CD4-positive, CD25-positive, alpha-beta regulatory T cell (primary cell): ENCODE measurements at regions not wholly inside any gene's neighbourhood (a gene's known extent, or its start where the extent isn't known, plus 50 kb on each side); places are given as distances from the start of the nearest gene placed in this dataset.
A peak's percentile ranks its signal among the peaks of the same experiment; 100 is the strongest.

Experiments
- ATAC-seq, 2 donors: fragments of 150-1000 bp; cut with Tn5 transposase; one replicate each; pipeline ENCODE4 v1.10.0; 2021; ENCODE audit warnings: low read depth in 2 of 2, moderate number of reproducible peaks in 2 of 2, moderate library complexity in 1 of 2
- DNase-seq, 3 donors: peaks; one replicate each; pipeline versions ENCODE4 v3.0.0 to v3.0.0-alpha.2; 2012 to 2022; ENCODE audit warnings: mixed read lengths in 1 of 3
- H3K27ac ChIP-seq: one replicate; pipeline ENCODE4 v1.7.0; 2013; ENCODE audit warnings: mild to moderate bottlenecking, low read length; ENCODE audit not compliant: insufficient read depth, poor library complexity, severe bottlenecking
- H3K27me3 ChIP-seq: one replicate; pipeline ENCODE4 v1.7.0; 2013; ENCODE audit warnings: low read length; ENCODE audit not compliant: control insufficient read depth, insufficient read depth
- H3K36me3 ChIP-seq: one replicate; pipeline ENCODE4 v1.7.0; 2013; ENCODE audit warnings: mild to moderate bottlenecking, low read length, moderate library complexity; ENCODE audit not compliant: control insufficient read depth, insufficient read depth
- H3K4me1 ChIP-seq: 2 replicates; pipeline ENCODE4 v1.7.0; 2013; ENCODE audit warnings: mild to moderate bottlenecking, low read length; ENCODE audit not compliant: insufficient read depth, control insufficient read depth, poor library complexity, severe bottlenecking
- H3K4me3 ChIP-seq: one replicate; pipeline ENCODE4 v1.7.0; 2013; ENCODE audit warnings: low read depth, mild to moderate bottlenecking, low read length, moderate library complexity
- H3K9me3 ChIP-seq, 2 experiments: 1 replicate in 1 of 2; 2 replicates in 1 of 2; pipeline ENCODE4 v1.7.0; 2013; ENCODE audit warnings: low read length in 2 of 2, mild to moderate bottlenecking in 1 of 2, moderate library complexity in 1 of 2; ENCODE audit not compliant: control insufficient read depth in 2 of 2
- H3K27ac Mint-ChIP-seq, 3 donors: one replicate each; pipeline ENCODE4 v1.8.0; 2020 to 2022; ENCODE audit warnings: mild to moderate bottlenecking in 3 of 3, mixed read lengths in 3 of 3, moderate library complexity in 2 of 3
- H3K27me3 Mint-ChIP-seq: one replicate; pipeline ENCODE4 v1.8.0; 2022; ENCODE audit warnings: mild to moderate bottlenecking, mixed read lengths
- H3K36me3 Mint-ChIP-seq: one replicate; pipeline ENCODE4 v1.8.0; 2020; ENCODE audit warnings: mixed read lengths
- H3K4me1 Mint-ChIP-seq, 4 donors: one replicate each; pipeline ENCODE4 v1.8.0; 2020 to 2022; ENCODE audit warnings: mixed read lengths in 4 of 4, mild to moderate bottlenecking in 1 of 4
- H3K4me3 Mint-ChIP-seq, 4 donors: one replicate each; pipeline ENCODE4 v1.8.0; 2020 to 2022; ENCODE audit warnings: mild to moderate bottlenecking in 4 of 4, mixed read lengths in 4 of 4, moderate library complexity in 3 of 4
- H3K9me3 Mint-ChIP-seq, 7 donors: one replicate each; pipeline ENCODE4 v1.8.0; 2020 to 2022; ENCODE audit warnings: mixed read lengths in 7 of 7, mild to moderate bottlenecking in 3 of 7, moderate library complexity in 2 of 7

DNA sequence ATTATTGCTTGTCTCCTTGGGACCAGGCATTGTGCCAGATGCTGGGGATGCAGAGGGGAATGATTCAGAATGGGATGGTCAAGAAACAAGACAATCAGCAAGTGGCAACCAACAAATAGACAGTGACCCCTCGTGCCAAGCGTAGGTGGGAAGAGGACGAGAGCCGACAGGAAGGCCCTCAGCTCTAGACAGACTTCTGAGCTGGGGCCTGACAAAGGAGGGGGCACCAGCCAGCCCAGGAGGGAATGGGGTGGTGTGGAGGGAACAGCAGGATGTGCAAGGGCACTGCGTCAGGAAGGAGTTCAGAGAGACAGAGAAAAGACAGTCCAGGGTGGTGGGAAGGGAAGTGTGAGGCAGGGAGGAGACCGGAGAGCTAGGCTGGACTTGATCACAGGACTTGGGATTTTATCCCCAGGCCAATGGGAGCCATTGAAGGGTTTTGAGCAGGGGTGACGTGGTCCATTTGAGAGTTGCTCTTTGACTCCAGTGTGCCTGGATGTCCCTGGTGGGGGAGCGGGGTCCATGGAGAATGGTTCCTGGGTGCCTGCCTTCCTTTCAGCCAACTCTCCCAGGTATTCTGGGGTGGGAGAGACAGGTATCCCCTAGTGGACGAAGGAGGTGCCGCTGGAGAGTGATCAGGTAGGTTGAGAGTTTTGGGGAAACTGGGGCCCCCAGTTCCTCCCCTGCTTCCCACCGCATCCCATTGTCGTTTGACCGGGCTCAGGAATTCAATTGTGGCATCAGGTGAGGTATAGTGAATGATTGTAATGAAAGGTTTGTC, 79.3 kb upstream of the ZNF618 start:
- peaks cover 0 to 1% (median 0%) of the 10 kb centered on the region in 7 donors for H3K9me3 Mint-ChIP-seq
- H3K4me3 Mint-ChIP-seq: no peak overlapping the region
- H3K27ac ChIP-seq: no peak overlapping the region
- H3K27ac Mint-ChIP-seq: no peak overlapping the region
- no peaks in the 10 kb centered on the region for H3K9me3 ChIP-seq
- H3K4me1 ChIP-seq: no peaks in the 10 kb centered on the region
- H3K27me3 ChIP-seq: no peaks in the 10 kb centered on the region
- H3K36me3 Mint-ChIP-seq: no peaks in the 10 kb centered on the region
- H3K4me3 ChIP-seq: no peak overlapping the region
- no peaks in the 10 kb centered on the region for H3K36me3 ChIP-seq
- H3K4me1 Mint-ChIP-seq: no peaks in the 10 kb centered on the region
- ATAC-seq (no peak), DNase-seq (no peak)
- no peaks in the 10 kb centered on the region for H3K27me3 Mint-ChIP-seq

DNA sequence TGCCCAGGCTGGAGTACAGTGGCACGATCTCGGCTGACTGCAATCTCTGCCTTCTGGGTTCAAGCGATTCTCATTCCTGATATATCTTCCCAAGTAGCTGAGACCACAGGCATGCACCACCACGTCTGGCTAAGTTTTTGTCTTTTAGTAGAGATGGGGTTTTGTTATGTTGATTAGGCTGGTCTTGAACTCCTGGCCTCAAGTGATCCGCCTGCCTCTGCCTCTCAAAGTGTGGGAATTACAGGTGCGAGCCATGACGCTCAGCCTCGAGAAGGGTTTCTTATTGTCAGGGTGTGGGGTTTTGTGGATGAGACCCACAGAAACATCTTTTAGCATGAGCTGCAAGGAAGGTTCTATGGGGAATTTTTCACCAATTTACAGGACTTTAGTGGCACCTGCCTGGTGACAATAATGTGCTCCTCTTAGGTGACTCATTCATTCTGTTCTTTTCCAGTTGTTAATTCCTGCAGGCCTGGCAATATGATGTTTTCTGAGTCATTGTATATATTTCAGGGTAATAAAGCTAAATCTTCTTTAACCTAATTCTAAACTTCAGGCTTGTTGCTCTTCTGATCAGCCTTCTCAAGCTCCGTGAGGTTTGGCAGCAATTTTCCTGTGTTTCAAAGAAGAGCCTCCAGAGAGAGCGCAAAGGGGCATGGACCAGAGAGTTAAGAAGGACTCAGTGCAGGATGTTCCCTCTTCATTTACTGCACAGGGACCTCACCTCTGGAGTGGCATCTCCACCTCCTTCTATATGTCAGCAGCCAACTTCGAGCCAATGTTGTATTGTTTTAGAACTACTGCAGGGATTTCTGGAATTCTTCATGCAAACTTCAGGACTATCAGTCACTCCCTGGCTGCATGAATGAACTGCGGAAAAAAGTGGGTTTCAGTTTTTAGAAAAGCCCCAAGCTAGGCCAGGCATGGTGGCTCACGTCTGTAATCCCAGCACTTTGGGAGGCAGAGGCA, 77.8 kb upstream of the ZNF618 start:
- Mint-ChIP-seq H3K9me3 (peaks cover 0 to 1% (median 0%) of the 10 kb centered on the region in 7 donors), H3K4me1 (no peaks in the 10 kb centered on the region), H3K27ac (no peak overlapping the region), H3K36me3 (no peaks in the 10 kb centered on the region), H3K27me3 (no peaks in the 10 kb centered on the region), H3K4me3 (no peak overlapping the region)
- H3K27me3 ChIP-seq: no peaks in the 10 kb centered on the region
- DNase-seq (no peak), ATAC-seq (no peak)
- H3K9me3 ChIP-seq: no peaks in the 10 kb centered on the region
- no peaks in the 10 kb centered on the region for H3K4me1 ChIP-seq
- no peaks in the 10 kb centered on the region for H3K36me3 ChIP-seq
- H3K27ac ChIP-seq: no peak overlapping the region
- H3K4me3 ChIP-seq: no peak overlapping the region

DNA sequence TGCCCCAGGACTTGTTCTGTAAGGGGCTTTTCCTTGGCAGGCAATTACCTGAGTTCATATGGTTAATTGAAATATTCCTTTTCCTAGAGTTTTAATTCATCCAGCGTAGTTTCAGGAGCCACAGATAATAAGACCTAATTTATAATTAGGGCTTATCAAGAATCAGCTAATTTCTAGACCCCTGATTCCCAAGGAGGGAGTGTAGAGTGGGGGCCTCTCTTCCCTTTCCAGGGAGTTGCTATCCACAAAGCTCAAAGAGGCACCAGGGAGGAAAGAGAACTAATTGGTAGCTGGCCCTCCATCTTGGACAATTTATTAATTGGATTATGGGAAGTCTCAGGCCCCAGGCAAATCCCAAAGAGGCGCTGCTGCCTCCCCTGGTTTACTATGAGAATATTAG, 75.8 kb upstream of the ZNF618 start:
- no peak overlapping the region for H3K4me3 ChIP-seq
- ATAC-seq (no peak), DNase-seq (no peak)
- Mint-ChIP-seq H3K36me3 (no peaks in the 10 kb centered on the region), H3K4me1 (no peaks in the 10 kb centered on the region), H3K27ac (no peak overlapping the region), H3K4me3 (no peak overlapping the region), H3K9me3 (peaks cover 0 to 1% (median 0%) of the 10 kb centered on the region in 7 donors), H3K27me3 (no peaks in the 10 kb centered on the region)
- H3K27me3 ChIP-seq: no peaks in the 10 kb centered on the region
- no peaks in the 10 kb centered on the region for H3K9me3 ChIP-seq
- H3K27ac ChIP-seq: no peak overlapping the region
- no peaks in the 10 kb centered on the region for H3K4me1 ChIP-seq
- no peaks in the 10 kb centered on the region for H3K36me3 ChIP-seq

DNA sequence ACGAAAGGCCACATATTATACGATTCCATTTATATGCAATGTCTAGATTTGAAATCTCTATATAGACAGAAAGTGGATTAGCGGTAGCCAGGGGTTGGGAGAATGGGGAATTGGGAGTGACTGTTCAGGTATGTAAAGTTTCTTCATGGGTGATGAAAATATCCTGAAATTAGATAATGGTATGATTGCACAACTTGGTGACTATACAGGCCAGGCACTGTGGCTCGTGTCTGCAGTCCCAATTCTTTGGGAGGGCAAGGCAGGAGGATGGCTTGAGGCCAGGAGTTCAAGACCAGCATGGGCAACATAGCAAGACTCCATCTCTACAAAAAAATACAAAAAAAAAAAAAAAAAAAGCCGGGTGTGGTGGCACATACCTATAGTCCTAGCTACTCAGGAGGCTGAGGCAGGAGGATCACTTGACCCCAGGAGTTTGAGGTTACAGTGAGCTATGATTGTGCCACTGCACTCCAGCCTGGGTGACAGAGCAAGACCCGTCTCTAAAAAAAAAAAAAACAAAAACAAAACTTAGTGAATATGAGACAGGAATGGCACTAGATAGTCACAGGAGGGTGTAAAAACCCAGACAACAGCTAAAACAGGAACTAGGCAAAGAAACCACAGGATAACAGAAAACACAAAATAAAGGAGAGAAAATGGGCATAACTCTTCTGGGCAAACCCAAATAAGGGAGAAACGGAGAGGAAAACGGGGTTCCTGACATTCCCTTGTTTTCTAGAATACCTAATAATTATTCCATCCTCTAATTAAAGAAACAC, 72.1 kb upstream of the ZNF618 start:
- Mint-ChIP-seq H3K9me3 (no peaks in the 10 kb centered on the region), H3K4me1 (no peaks in the 10 kb centered on the region), H3K27ac (no peak overlapping the region), H3K36me3 (no peaks in the 10 kb centered on the region), H3K4me3 (no peak overlapping the region), H3K27me3 (no peaks in the 10 kb centered on the region)
- no peak overlapping the region for H3K4me3 ChIP-seq
- no peaks in the 10 kb centered on the region for H3K36me3 ChIP-seq
- H3K4me1 ChIP-seq: no peaks in the 10 kb centered on the region
- H3K9me3 ChIP-seq: no peaks in the 10 kb centered on the region
- DNase-seq (no peak), ATAC-seq (no peak)
- H3K27me3 ChIP-seq: no peaks in the 10 kb centered on the region
- no peak overlapping the region for H3K27ac ChIP-seq

DNA sequence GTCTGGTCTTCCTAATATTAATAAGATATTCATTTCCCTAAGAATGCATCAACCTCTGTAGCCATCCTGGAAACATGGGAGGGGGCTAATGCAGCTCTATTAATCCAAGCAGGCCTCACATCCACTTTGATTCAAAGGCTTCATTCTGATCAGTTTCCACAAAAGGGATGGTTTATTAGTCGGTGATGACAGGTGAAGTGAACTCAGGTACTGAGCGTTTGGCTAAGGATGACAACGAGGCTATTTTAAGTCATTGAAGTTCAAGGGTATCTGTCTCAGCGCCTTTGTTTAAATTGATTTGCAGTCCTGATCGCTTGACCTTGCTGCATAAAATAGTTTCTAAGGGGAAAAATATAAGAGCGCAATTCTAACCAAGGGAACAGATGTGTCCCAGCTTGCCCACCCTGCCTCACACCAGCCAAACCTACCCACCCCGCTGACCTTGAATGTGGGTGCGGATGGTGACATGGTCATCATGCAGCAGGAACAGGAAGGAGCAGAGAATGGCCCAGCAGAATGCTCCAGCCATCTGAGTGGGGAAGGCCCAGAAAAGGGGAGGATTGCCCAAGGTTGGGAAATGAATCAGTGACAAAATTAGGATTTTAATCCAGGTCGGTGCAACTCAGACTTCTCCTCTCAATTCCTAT, 70.5 kb upstream of the ZNF618 start:
- H3K4me3 Mint-ChIP-seq: no peak overlapping the region
- no peak overlapping the region for H3K27ac ChIP-seq
- H3K27me3 ChIP-seq: no peaks in the 10 kb centered on the region
- no peak for ATAC-seq
- H3K27me3 Mint-ChIP-seq: peaks cover 13% of the 10 kb centered on the region
- DNase-seq: no peak
- no peaks in the 10 kb centered on the region for H3K36me3 ChIP-seq
- H3K4me3 ChIP-seq: no peak overlapping the region
- no peaks in the 10 kb centered on the region for H3K9me3 ChIP-seq
- H3K4me1 ChIP-seq: no peaks in the 10 kb centered on the region
- no peak overlapping the region for H3K27ac Mint-ChIP-seq
- no peaks in the 10 kb centered on the region for H3K9me3 Mint-ChIP-seq
- no peaks in the 10 kb centered on the region for H3K4me1 Mint-ChIP-seq
- no peaks in the 10 kb centered on the region for H3K36me3 Mint-ChIP-seq

DNA sequence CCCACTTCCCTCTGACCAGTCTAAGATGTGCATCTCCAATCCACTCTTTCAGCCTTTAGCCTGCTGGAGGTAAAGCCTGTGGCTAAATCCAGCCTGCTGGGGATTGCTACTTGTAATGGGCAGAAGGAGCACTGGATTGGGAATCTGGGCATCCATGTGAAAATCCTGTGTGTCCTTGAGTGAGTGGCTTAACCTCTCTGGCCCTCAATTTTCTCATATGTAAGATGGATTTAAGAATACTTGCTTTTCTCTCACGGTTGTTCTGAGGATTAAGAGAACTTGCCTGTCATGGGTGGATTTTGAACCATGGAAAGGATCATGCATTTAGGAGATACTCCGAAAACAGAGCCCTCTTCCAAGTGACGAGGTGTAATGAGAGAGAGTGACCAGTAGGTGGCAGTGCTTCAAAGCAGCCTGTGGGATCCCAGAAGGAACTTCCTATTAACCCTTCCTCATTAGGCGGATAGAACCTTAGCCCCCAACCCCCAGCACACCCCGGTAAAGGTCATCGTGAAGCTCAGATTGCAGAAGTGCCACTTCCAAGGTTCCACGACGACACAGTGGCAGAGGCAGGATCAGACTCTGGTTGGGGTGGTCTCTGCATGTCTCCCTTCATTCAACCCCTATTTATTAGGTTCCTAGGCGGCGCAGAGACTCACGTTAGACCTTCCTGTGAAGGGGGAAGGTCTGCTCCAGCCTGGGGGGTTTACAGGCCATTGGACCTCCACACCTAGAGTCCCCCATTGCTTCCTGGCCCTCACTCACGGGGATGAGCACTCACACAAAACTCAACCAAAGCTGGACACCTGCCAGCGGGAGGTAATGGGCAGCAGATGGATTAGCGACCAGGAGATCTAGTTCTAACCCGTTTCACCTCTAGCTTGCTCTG, 68.7 kb upstream of the ZNF618 start:
- Mint-ChIP-seq H3K36me3 (no peaks in the 10 kb centered on the region), H3K4me1 (no peaks in the 10 kb centered on the region), H3K27ac (no peak overlapping the region), H3K27me3 (peaks cover 15% of the 10 kb centered on the region), H3K4me3 (no peak overlapping the region), H3K9me3 (no peaks in the 10 kb centered on the region)
- no peak overlapping the region for H3K4me3 ChIP-seq
- H3K4me1 ChIP-seq: no peaks in the 10 kb centered on the region
- H3K27ac ChIP-seq: no peak overlapping the region
- no peaks in the 10 kb centered on the region for H3K27me3 ChIP-seq
- ATAC-seq (no peak), DNase-seq (peak in 1 of 3 donors; percentile 28)
- H3K9me3 ChIP-seq: no peaks in the 10 kb centered on the region
- H3K36me3 ChIP-seq: no peaks in the 10 kb centered on the region
